GM18511 (cell line): ENCODE measurements at regions not wholly inside any gene's neighbourhood (a gene's known extent, or its start where the extent isn't known, plus 50 kb on each side); places are given as distances from the start of the nearest gene placed in this dataset.

Experiments used
- ATAC-seq: cut with Tn5 transposase; IDR thresholded peaks from one replicate; pipeline ENCODE4 v1.9.1; 2021; ENCODE audit warnings: mild to moderate bottlenecking, moderate library complexity; ENCODE audit not compliant: unreplicated experiment

DNA sequence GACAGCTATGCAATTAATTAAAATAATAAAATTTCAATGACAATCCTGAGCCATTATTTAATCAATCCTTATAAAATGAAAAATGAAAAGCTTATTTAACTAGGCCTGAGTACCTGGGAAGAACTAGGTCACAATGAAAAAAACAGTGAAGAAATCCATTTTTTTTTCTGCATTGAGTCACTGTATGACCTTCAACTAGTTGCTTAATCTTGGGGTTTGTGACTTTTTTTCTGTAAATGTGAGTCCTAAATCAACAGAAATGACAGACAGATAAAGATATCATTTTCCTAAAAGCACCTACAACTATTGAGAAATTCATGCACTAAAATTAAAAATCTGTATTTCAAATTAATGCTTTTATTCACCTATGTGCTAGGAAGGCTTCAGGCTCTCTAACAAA, 96.8 kb downstream of the TMEM26 start:
- ATAC-seq, result no peak

DNA sequence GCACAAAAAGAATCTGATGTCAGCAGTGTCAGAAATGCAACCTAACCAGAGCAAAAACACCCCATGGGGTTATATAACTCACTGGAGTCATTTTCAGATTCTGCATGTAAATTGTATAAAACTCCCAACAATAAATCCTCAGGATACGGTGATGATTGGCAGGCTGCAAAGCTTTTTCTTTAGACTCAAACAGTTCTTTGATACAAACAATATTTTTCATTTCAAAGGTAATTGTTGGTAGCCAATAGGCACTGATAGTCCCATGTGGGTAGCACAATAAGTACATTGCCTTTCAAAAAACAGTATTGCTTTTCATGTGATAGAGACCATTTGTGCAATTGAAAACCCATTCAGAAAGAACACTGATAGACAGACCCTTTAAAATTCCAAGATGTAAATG, 98.0 kb downstream of the TMEM26 start:
- no peak for ATAC-seq

DNA sequence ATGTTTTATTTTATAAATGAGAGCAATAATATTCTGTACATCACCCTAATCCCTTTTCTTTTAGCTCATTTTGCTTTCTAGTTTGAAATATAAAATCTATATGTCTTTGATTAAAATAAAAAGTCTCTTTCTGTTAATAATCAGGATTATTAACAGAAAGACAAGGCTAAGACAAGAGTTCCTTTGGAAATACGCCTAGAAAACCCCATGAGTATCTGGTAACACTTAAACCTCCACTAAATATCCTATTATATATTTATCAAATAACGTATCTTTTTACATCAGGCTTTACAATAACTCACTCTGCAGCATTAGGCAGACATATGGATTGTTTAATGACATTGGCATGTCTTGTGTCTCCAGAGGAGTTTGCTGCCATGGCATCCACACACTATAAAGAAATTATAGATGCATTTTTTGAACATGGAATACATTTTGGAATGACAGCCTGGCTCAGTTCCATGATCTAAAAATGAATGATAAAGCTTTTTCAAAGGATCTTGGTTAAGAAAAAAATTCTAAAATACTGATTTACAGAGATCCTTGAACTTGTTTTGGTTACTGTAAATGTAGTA, 98.7 kb downstream of the TMEM26 start:
- no peak for ATAC-seq

DNA sequence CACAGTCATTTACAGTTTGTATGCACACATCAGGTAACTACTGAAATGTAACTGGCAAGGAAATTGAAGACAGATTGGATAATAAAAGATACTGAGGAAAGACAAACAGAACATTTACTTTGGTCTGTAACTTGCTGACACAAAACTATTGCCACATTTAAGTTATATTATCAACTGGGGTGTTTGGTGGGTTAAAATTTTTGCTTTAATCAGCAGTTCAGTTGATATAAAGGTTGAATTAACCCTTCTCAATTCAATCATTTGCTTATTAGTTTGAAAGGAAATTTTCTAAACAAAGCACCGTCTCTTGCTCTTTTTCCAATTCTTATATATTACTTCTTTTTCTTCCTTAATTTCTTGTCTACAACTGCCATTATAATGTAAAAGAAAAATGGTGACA, 102.4 kb downstream of the TMEM26 start:
- ATAC-seq, result no peak

DNA sequence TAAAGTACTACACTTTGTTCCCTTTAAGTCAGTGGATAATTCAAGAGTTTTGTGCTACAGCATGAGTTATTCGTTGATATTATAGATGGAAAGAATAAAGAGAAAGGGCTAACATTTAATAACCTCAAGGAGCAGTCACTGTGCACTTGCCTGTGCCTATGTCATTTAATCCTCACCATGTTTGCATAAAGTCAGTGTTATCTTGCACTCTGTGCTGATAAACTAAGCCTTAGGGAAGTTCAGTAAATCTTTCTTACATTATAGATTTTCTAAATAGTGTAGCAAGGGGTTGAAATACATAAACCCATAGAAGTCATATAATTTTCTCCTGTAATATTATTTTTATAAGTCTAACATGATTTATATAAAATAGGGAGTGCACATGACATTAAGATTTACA, 103.1 kb downstream of the TMEM26 start:
- no peak for ATAC-seq

DNA sequence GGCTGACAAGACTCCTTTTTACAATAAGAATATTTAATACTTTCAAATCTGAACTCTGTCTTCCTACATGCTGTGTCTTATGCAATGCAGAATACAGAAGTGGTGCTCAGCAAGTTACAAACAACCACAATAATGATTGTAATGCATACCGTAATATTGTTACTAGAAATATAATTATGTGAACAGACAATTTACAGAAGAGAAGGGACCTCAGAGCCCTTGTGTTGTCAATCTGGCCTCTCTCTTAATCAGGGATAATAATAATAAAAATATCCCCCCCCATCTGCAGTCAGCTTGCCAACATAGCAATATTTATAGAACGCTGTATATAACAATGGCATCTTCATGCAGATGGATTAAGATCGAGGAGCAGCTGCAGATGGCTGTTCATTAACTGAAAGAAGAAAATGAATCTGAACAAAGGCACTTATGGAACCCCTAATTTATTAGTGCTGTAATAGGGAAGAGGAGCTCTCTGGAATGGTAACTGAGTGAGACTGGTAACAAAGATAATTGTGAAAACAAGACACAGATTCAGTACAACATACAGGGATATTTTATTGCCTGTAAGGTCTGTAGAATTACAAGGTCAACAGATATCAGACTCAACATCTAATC, 106.3 kb downstream of the TMEM26 start:
- no peak for ATAC-seq

DNA sequence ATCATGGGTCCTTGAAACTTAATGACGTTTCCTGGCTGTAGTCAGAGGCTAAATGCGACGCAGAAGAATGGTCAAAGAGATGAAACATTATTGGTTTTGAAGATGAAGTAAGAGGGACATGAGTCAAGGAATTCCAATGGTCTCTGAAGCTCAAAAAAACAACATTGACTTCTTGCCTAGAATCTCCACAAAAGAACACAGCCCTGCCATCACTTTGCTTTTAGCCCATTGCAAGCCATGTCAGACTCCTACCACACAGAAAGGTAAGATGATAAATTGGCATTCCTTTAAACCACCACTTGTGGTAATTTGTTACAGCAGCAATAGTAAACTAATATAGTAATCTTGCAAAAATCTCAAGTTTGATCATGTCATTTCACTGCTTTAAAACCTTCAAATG, 109.4 kb downstream of the TMEM26 start:
- ATAC-seq, result no peak

DNA sequence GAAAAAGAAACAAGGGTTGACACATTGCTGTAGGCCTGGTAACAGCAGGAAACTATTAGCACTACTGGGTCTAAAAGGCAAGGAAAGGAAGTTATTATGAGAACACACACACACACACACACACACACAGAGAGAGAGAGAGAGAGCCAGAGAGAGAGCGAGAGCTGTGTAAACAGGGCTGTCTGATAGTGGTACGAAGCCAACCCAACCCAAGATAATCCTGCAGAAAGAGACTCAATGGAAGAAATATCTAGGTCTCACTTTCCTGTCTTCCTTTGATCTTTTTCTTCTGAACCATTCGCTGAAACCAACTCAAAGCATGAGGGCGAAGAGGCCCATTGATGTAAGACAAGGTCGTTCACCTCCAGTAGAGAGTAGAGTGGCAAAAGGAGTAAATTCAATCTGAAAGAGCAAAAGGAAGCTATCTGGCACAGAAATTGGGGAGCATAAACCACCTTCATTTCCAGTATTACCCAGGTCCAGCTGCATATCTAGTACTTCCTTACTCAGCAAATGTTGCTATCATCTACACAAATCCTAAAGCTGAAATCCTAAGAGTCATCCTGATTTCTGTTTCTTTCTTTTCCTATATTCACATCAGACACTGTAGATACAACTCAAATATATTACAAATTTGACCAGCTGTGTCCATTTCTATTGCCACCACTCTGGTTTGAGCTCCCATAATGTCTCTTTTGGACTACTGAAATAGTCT, 110.2 kb downstream of the TMEM26 start:
- no peak for ATAC-seq

DNA sequence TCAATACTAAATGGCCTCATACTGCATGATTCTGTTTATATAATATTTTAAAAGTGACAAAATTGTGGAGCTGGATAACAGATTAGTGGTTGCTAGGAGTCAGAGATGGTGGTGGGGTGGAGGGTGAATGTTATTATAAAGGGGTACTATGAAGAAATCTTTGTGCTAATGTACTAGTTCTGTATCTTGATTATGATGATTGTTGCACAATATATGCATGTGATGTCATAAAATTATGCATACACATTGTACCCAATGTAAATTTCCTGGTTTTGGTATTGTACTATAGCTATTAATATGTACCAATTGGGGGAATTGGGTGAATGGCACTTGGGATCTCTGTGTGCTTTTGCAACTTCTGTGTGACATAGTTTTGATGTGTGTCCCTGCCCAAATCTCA, 112.2 kb downstream of the TMEM26 start:
- ATAC-seq, result no peak

DNA sequence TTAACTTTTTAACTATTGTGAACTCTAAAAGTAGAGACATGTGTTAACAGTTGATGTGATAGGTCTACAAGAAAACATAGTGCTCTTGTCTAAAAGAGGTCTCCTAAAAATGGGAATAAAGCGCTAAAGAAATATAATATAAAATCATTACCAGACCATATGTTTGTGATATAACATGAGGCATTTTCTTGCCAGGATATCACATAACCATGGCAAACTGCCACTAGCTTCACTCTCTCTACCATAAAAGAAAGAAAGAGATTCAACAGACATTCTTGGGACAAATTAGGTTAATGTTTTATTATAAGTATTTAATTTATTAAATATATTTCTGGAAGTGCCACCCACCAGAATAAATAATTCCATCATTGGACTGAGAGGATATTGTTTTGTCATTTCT, 115.0 kb downstream of the TMEM26 start:
- no peak for ATAC-seq

DNA sequence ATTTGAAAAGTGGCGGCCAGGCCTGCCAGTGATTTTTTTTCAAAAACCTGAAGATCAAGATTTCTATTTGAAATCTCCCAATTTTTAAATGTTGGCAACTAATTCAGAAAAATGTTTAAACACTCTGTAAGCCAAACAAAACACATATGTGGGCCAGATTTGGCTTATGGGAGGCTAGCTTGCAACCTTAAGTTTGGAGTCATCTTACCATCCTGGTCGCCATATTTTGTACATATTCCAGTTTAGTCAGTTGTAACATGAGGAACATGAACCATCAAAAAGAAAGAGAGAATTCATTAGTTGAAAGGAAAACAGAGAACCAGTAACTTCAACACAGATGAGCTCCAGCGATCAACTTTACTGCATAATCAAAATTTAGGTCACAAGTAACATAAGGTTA, 115.4 kb downstream of the TMEM26 start:
- no peak for ATAC-seq

DNA sequence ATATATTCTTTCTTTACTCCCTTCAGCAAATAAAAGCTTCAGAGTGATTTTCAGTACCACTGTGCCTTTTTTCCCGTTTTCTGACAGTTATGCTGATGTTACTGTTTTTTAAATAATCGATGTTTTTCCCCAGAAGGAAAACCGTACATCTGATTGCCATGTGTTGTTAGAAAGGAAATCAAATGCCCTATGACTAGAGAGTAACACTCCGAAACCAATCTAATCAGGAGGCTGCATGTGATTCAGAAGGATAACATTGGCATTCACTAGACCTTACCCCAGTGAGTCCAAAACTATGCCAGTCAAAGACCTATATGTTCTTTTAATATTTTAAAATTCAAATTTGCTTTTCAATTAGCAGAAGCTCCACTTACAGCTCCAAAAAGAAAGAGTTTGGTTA, 116.3 kb downstream of the TMEM26 start:
- no peak for ATAC-seq

DNA sequence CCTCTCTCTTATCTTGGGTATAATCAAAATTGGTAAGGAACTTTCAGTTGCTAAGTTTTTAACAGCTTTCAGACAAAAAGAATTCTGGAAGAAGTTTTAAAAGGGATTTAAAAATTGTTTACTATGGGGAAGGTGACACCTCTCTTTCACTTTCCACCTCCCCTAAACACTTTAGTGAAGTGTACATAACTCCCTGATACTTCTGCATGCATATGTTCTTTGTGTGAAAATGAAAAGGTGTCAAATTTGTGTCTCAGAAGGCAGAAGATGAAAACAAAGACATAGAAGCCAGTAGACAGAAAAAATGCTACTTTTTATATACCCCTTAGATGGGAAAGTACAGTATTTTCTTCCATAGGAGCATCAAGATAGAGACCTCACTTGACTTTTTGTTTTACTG, 117.8 kb downstream of the TMEM26 start:
- ATAC-seq, result no peak

DNA sequence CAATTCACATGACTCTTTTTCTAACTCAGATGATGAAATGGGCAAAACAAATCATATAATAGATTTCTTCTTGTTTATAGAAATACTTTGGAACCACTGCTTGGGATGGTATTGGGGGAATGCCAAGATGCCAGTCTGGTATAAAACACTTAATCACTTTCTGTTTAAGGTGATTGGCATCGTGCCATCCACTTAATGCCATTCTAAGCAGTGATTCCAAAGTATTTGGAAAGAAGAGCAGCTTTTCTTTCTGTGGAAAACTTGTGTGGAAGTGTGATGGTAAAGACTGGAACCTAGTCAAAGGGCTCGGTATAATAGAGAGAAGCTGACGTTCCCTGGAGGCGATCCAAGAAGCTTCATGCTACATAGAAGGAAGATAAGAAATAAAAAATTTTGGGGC, 120.6 kb downstream of the TMEM26 start:
- no peak for ATAC-seq

DNA sequence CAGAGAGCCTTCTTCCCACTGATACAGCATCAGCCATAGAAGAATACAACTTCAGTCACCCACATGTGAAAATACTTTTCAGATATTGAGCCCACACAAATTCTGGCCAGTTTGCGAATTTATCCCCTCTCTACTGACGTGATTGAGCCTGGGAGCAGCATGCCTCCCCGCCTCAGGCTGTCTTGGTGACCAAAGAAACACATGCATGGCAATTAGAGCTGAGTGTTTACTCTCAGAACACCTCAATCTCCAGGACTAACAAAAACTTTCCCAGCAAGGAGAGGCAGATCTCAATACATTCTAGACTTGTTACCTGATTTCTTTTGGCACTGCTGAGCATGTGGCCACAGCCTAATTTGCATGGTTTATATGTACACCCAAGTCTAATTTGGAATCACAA, 122.5 kb downstream of the TMEM26 start:
- peak; percentile 46 for ATAC-seq

DNA sequence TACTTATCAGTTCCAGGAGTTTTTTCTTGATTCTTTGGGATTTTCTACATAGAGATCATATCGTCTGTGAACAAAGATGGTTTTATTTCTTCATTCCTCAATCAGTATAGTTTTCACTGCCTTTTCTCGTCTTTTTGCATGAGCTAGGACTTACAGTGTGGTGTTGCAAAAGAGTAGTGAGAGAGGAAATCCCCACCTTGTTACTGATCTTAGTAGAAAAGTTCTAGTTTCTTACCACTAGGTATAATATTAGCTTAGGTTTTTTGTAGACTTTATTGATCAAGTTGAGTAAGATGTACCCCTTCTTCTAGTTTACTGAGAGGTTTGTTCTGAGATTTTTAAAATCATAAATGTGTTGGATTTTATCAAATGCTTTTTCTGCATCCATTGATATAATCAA, 123.3 kb downstream of the TMEM26 start:
- ATAC-seq, result peak; percentile 77

DNA sequence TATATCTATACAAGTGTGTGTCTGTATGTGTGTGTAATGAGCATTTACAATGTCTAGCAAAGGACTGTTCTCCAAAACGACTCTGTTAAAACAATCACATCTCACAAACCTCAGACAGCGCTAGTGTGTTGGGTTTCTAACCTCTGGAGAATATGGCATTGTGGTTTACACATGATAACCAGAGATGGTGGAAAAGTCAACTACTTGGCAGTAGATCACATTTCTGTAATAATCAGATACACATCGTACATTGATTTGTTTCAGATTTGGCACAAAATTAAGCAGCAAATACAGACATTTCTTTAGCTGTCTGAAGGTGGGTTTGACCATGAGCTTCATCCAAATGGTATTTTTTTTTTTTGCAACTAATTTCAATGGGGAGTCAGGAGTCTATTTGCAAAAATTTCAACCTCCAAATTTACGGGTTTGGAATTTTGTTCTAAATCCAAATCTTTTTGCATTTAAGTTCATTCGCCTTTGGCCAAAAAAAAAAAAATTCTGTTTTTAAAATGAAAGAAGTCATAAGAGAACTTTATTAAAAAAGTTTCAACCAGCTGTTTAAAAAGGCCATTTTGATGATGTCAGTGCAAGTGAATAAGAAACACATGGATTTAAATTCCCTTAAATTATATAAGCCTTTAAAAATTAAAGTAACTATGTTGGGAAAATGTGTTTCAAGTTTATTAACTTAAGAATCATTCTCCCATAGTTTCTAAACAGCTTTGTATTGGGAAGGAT, 127.8 kb downstream of the TMEM26 start:
- no peak for ATAC-seq

DNA sequence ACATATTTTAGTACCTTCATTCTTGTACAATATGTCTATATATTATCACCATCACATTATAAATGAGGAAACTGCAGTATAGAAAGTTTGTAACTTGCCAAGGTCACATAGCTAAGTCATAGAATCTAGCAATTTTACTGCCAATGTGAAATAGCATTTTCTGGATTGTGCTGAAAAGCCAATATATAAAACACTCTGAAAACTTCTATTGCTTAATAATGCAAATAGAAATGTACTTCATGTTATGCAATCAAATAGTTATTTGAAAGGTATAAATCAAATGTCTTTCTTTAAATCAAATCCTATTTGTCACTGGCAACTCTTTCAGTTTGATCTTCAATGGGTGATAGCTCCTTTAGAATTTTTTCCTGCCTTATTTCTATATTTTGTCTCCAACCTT, 129.5 kb downstream of the TMEM26 start:
- no peak for ATAC-seq

DNA sequence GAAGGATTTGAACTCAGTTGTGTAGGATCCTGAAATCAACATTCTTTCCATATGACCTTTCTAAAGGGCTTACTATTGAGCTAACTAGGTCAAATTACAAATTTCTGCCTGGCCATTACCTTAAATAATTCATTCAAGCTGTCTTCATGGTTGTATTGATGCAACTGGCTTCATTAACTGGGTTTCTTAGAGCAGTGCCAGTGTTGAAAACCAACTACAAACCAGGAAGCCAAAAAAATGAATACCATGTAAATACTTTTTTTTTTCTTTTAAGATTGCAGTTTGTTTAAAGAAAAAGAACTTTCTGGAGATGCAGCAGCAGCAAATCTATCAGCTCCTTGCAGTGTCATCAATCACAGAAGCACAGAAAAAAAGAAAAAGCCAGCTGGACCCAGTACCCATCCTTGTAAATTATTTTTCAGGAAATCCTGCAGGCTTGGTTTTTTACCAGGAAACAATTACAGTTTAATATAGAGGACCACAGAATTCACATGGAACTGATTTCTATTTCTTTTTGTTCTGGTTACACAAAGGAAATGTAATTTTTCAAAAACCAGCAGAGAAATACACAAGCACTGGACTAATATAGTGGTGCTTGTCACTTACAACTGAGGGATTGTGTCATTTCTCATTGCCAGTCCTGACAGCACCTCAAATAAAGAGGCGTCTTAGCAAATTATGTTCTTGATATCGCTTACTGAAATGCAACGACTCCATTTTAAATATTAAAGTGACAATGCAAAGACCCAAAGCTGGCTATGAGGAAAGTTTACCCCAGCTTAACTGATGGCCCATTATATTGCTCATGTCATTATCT, 131.9 kb downstream of the TMEM26 start:
- ATAC-seq, result no peak

DNA sequence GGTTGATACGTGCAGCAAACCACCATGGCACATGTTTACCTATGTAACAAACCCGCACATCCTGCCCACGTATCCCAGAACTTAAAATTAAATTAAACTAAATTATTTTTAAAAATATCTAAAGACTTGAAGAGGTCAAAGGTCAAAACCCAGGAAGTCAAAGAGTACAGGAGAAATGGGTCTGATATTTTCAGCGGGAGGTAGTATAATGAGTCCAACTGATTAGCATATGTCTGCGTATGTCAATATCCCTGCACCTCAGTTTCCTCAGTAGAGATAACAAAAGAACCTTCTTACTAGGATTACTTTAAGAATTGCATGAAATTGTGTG, 133.0 kb downstream of the TMEM26 start:
- no peak for ATAC-seq
